ENCODE measurements at regions not wholly inside any gene's neighbourhood (a gene's known extent, or its start where the extent isn't known, plus 50 kb on each side); places are given as distances from the start of the nearest gene placed in this dataset.

- Histone ChIP-seq H4K20me1 (ENCODE audit: insufficient read depth) (no peaks in the 10 kb centered on the region), H3K79me2 (ENCODE audit: low read depth) (no peaks in the 10 kb centered on the region), H2AFZ (no peak overlapping the region), H3K36me3 (ENCODE audit: low read depth) (no peaks in the 10 kb centered on the region), H3K27ac (no peak overlapping the region), H3K4me1 (replicated peaks; ENCODE audit: insufficient read depth) (no peaks in the 10 kb centered on the region), H3K4me3 (no peak overlapping the region), H3K9me3 (ENCODE audit: insufficient read depth, low read depth) (no peaks in the 10 kb centered on the region), H3K4me2 (no peak overlapping the region), H3K9me2 (ENCODE audit: insufficient read depth) (no peaks in the 10 kb centered on the region), H3K27me3 (ENCODE audit: insufficient read depth, low read depth) (no peaks in the 10 kb centered on the region), H3F3A (ENCODE audit: insufficient read depth, low read depth) (no peaks in the 10 kb centered on the region)
- no peak for DNase-seq
- no TSS peak for BruUV-seq (replicated peaks)
- ChIA-PET POLR2A (ENCODE audit: unreplicated experiment) (no interaction called here), CTCF (no interaction called here)
- intact Hi-C loops (cut with micrococcal nuclease; ENCODE audit: unreplicated experiment) = no loop called here
- no peak for TF ChIP-seq EZH2 (IDR thresholded peaks at IDR 0.05; ENCODE audit: low read depth)
- TF ChIP-seq CTCF (conservative IDR thresholded peaks at IDR 0.05) = no peak
Measured at GRCh38 chr13:42417626-42418025, 145.7 kb downstream of the AKAP11 start.

DNA sequence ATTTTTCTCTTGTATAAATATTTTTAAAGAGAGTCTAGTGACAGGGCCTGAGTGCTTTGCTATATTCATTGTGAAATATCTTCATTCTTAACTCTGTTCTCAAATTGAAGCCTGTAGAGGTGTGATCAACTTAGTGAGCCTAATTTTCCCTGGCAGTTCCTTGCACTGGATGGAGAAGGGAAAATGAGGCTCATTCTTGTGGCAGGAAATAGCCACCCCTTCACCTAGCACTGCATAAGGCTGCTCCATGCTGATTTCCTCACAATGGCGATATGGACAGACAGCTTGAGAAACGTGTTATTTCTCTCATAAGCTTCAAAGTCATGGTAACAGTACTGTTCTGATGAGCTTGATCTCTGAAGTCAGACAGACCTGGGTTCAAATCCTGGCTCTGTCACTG is 146.2 kb downstream of the AKAP11 start:
- no peak overlapping the region for H3K4me3 ChIP-seq
- no peak overlapping the region for H3K4me2 ChIP-seq
- no peaks in the 10 kb centered on the region for H4K20me1 ChIP-seq (ENCODE audit: insufficient read depth)
- no peak for DNase-seq
- TF ChIP-seq EZH2 (IDR thresholded peaks at IDR 0.05; ENCODE audit: low read depth) (no peak), CTCF (conservative IDR thresholded peaks at IDR 0.05) (no peak)
- intact Hi-C loops (cut with micrococcal nuclease; ENCODE audit: unreplicated experiment) = no loop called here
- no peaks in the 10 kb centered on the region for H3K9me3 ChIP-seq (ENCODE audit: insufficient read depth, low read depth)
- H3K79me2 ChIP-seq (ENCODE audit: low read depth) = no peaks in the 10 kb centered on the region
- no TSS peak for BruUV-seq (replicated peaks)
- no peak overlapping the region for H3K27ac ChIP-seq
- H3K9me2 ChIP-seq (ENCODE audit: insufficient read depth) = no peaks in the 10 kb centered on the region
- no peaks in the 10 kb centered on the region for H3F3A ChIP-seq (ENCODE audit: insufficient read depth, low read depth)
- POLR2A ChIA-PET (ENCODE audit: unreplicated experiment) = no interaction called here
- no peaks in the 10 kb centered on the region for H3K36me3 ChIP-seq (ENCODE audit: low read depth)
- CTCF ChIA-PET = no interaction called here
- H2AFZ ChIP-seq = no peak overlapping the region
- no peaks in the 10 kb centered on the region for H3K27me3 ChIP-seq (ENCODE audit: insufficient read depth, low read depth)
- no peaks in the 10 kb centered on the region for H3K4me1 ChIP-seq (replicated peaks; ENCODE audit: insufficient read depth)

DNA sequence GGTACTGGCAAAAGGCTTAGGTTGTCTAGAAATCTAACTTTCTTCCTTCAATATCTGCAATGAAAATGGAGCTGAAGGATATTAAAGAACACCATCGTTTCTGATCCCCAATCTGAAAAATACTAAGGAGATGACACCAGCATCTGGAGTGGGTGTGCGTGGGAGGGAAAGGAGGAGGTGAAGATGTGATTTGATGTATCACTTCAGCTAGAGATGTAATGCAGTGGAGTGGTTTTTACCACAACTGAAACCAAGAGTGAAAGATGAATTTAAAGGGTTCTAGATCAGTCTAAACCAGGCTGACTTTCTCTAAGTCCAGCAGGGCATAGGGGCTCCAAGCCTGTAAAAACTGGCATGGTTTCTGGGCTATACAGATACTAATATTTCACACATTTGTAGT is 148.4 kb downstream of the AKAP11 start:
- ChIA-PET CTCF (no interaction called here), POLR2A (ENCODE audit: unreplicated experiment) (no interaction called here)
- H3K4me2 ChIP-seq = no peak overlapping the region
- DNase-seq = no peak
- no peak overlapping the region for H2AFZ ChIP-seq
- H3K9me3 ChIP-seq (ENCODE audit: insufficient read depth, low read depth) = no peaks in the 10 kb centered on the region
- no peaks in the 10 kb centered on the region for H3K27me3 ChIP-seq (ENCODE audit: insufficient read depth, low read depth)
- no peaks in the 10 kb centered on the region for H3K36me3 ChIP-seq (ENCODE audit: low read depth)
- no TSS peak for BruUV-seq (replicated peaks)
- H3F3A ChIP-seq (ENCODE audit: insufficient read depth, low read depth) = no peaks in the 10 kb centered on the region
- TF ChIP-seq EZH2 (IDR thresholded peaks at IDR 0.05; ENCODE audit: low read depth) (no peak), CTCF (conservative IDR thresholded peaks at IDR 0.05) (no peak)
- H3K9me2 ChIP-seq (ENCODE audit: insufficient read depth) = no peaks in the 10 kb centered on the region
- no peak overlapping the region for H3K27ac ChIP-seq
- no peaks in the 10 kb centered on the region for H3K4me1 ChIP-seq (replicated peaks; ENCODE audit: insufficient read depth)
- intact Hi-C loops (cut with micrococcal nuclease; ENCODE audit: unreplicated experiment) = no loop called here
- H3K79me2 ChIP-seq (ENCODE audit: low read depth) = no peaks in the 10 kb centered on the region
- H4K20me1 ChIP-seq (ENCODE audit: insufficient read depth) = no peaks in the 10 kb centered on the region
- no peak overlapping the region for H3K4me3 ChIP-seq
